ENCODE measurements at regions not wholly inside any gene's neighbourhood (a gene's known extent, or its start where the extent isn't known, plus 50 kb on each side); places are given as distances from the start of the nearest gene placed in this dataset.
A peak's percentile ranks its signal among the peaks of the same experiment; 100 is the strongest.

GRCh38 chr2:64342195-64343099, 111.5 kb upstream of the LGALSL start:
- Histone ChIP-seq H3K9me3 (ENCODE audit: control insufficient read depth, low read length) (no peaks in the 10 kb centered on the region), H3K4me3 (ENCODE audit: extremely low read depth, insufficient read depth, low read length, poor library complexity, severe bottlenecking) (no peak overlapping the region), H3K36me3 (ENCODE audit: control insufficient read depth, insufficient read depth, low read length) (no peaks in the 10 kb centered on the region), H3K27ac (ENCODE audit: low read depth, low read length, severe bottlenecking) (no peak overlapping the region), H3K4me1 (ENCODE audit: control insufficient read depth, insufficient read depth, low read length, poor library complexity, severe bottlenecking) (peaks cover 8% of the 10 kb centered on the region)
- WGBS, 2 experiments (ENCODE audit: insufficient coverage in 2 of 2) = 92 to 94% methylated on average over 2 to 3 of the region's 6 CpGs

- Histone ChIP-seq H3K9me3 (ENCODE audit: control insufficient read depth, low read length) (no peaks in the 10 kb centered on the region), H3K36me3 (ENCODE audit: control insufficient read depth, insufficient read depth, low read length) (no peaks in the 10 kb centered on the region), H3K4me3 (ENCODE audit: extremely low read depth, insufficient read depth, low read length, poor library complexity, severe bottlenecking) (no peak overlapping the region), H3K27ac (ENCODE audit: low read depth, low read length, severe bottlenecking) (no peak overlapping the region), H3K4me1 (ENCODE audit: control insufficient read depth, insufficient read depth, low read length, poor library complexity, severe bottlenecking) (peaks cover 13% of the 10 kb centered on the region)
- WGBS, 2 experiments (ENCODE audit: insufficient coverage in 2 of 2) = 29 to 33% methylated on average over 1 of the region's 1 CpG
Observed at GRCh38 chr2:64344999-64345576, 108.9 kb upstream of the LGALSL start.

GRCh38 chr2:64345998-64346397, 108.0 kb upstream of the LGALSL start:
- Histone ChIP-seq H3K4me3 (ENCODE audit: extremely low read depth, insufficient read depth, low read length, poor library complexity, severe bottlenecking) (no peak overlapping the region), H3K27ac (ENCODE audit: low read depth, low read length, severe bottlenecking) (no peak overlapping the region), H3K9me3 (ENCODE audit: control insufficient read depth, low read length) (no peaks in the 10 kb centered on the region), H3K36me3 (ENCODE audit: control insufficient read depth, insufficient read depth, low read length) (no peaks in the 10 kb centered on the region), H3K4me1 (ENCODE audit: control insufficient read depth, insufficient read depth, low read length, poor library complexity, severe bottlenecking) (peaks cover 13% of the 10 kb centered on the region)
- no CpG with 5 or more reads among the region's 2 CpGs for WGBS, 2 experiments (ENCODE audit: insufficient coverage in 2 of 2)

GRCh38 chr2:64348386-64349130, 105.4 kb upstream of the LGALSL start:
- no peaks in the 10 kb centered on the region for H3K9me3 ChIP-seq (ENCODE audit: control insufficient read depth, low read length)
- peaks cover 13% of the 10 kb centered on the region for H3K4me1 ChIP-seq (ENCODE audit: control insufficient read depth, insufficient read depth, low read length, poor library complexity, severe bottlenecking)
- H3K27ac ChIP-seq (ENCODE audit: low read depth, low read length, severe bottlenecking) = peak overlapping the region; percentile 62
- no peaks in the 10 kb centered on the region for H3K36me3 ChIP-seq (ENCODE audit: control insufficient read depth, insufficient read depth, low read length)
- 88 to 94% methylated on average over 4 to 5 of the region's 6 CpGs for WGBS, 2 experiments (ENCODE audit: insufficient coverage in 2 of 2)
- H3K4me3 ChIP-seq (ENCODE audit: extremely low read depth, insufficient read depth, low read length, poor library complexity, severe bottlenecking) = no peak overlapping the region

- Histone ChIP-seq H3K36me3 (ENCODE audit: control insufficient read depth, insufficient read depth, low read length) (no peaks in the 10 kb centered on the region), H3K27ac (ENCODE audit: low read depth, low read length, severe bottlenecking) (no peak overlapping the region), H3K4me1 (ENCODE audit: control insufficient read depth, insufficient read depth, low read length, poor library complexity, severe bottlenecking) (peaks cover 13% of the 10 kb centered on the region), H3K4me3 (ENCODE audit: extremely low read depth, insufficient read depth, low read length, poor library complexity, severe bottlenecking) (no peak overlapping the region), H3K9me3 (ENCODE audit: control insufficient read depth, low read length) (no peaks in the 10 kb centered on the region)
- 88 to 92% methylated on average over 1 of the region's 2 CpGs for WGBS, 2 experiments (ENCODE audit: insufficient coverage in 2 of 2)
Observed at GRCh38 chr2:64349131-64349530, 104.8 kb upstream of the LGALSL start.

- WGBS, 2 experiments (ENCODE audit: insufficient coverage in 2 of 2) = 83% methylated on average over 2 of the region's 2 CpGs; no CpG with 5 or more reads in 1 of the 2 experiments
- Histone ChIP-seq H3K4me1 (ENCODE audit: control insufficient read depth, insufficient read depth, low read length, poor library complexity, severe bottlenecking) (peaks cover 24% of the 10 kb centered on the region), H3K27ac (ENCODE audit: low read depth, low read length, severe bottlenecking) (no peak overlapping the region), H3K36me3 (ENCODE audit: control insufficient read depth, insufficient read depth, low read length) (no peaks in the 10 kb centered on the region), H3K9me3 (ENCODE audit: control insufficient read depth, low read length) (no peaks in the 10 kb centered on the region), H3K4me3 (ENCODE audit: extremely low read depth, insufficient read depth, low read length, poor library complexity, severe bottlenecking) (no peak overlapping the region)
Observed at GRCh38 chr2:64350996-64351395, 103.0 kb upstream of the LGALSL start.

- Histone ChIP-seq H3K4me1 (ENCODE audit: control insufficient read depth, insufficient read depth, low read length, poor library complexity, severe bottlenecking) (peaks cover 24% of the 10 kb centered on the region), H3K36me3 (ENCODE audit: control insufficient read depth, insufficient read depth, low read length) (no peaks in the 10 kb centered on the region), H3K4me3 (ENCODE audit: extremely low read depth, insufficient read depth, low read length, poor library complexity, severe bottlenecking) (no peak overlapping the region), H3K9me3 (ENCODE audit: control insufficient read depth, low read length) (no peaks in the 10 kb centered on the region), H3K27ac (ENCODE audit: low read depth, low read length, severe bottlenecking) (no peak overlapping the region)
- no CpG with 5 or more reads among the region's 1 CpG for WGBS, 2 experiments (ENCODE audit: insufficient coverage in 2 of 2)
Observed at GRCh38 chr2:64352292-64352691, 101.7 kb upstream of the LGALSL start.

- Histone ChIP-seq H3K4me3 (ENCODE audit: extremely low read depth, insufficient read depth, low read length, poor library complexity, severe bottlenecking) (no peak overlapping the region), H3K27ac (ENCODE audit: low read depth, low read length, severe bottlenecking) (peak overlapping the region; percentile 5), H3K9me3 (ENCODE audit: control insufficient read depth, low read length) (no peaks in the 10 kb centered on the region), H3K36me3 (ENCODE audit: control insufficient read depth, insufficient read depth, low read length) (no peaks in the 10 kb centered on the region), H3K4me1 (ENCODE audit: control insufficient read depth, insufficient read depth, low read length, poor library complexity, severe bottlenecking) (peaks cover 16% of the 10 kb centered on the region)
- WGBS, 2 experiments (ENCODE audit: insufficient coverage in 2 of 2) = 78 to 83% methylated on average over 7 of the region's 11 CpGs
Observed at GRCh38 chr2:64354857-64355680, 98.9 kb upstream of the LGALSL start.

GRCh38 chr2:64356906-64357305, 97.1 kb upstream of the LGALSL start:
- Histone ChIP-seq H3K4me1 (ENCODE audit: control insufficient read depth, insufficient read depth, low read length, poor library complexity, severe bottlenecking) (peaks cover 24% of the 10 kb centered on the region), H3K36me3 (ENCODE audit: control insufficient read depth, insufficient read depth, low read length) (no peaks in the 10 kb centered on the region), H3K9me3 (ENCODE audit: control insufficient read depth, low read length) (no peaks in the 10 kb centered on the region), H3K4me3 (ENCODE audit: extremely low read depth, insufficient read depth, low read length, poor library complexity, severe bottlenecking) (no peak overlapping the region), H3K27ac (ENCODE audit: low read depth, low read length, severe bottlenecking) (no peak overlapping the region)
- WGBS, 2 experiments (ENCODE audit: insufficient coverage in 2 of 2) = 87 to 100% methylated on average over 1 to 2 of the region's 2 CpGs
